MV-4-11 (cell line): ENCODE measurements at regions not wholly inside any gene's neighbourhood (a gene's known extent, or its start where the extent isn't known, plus 50 kb on each side); places are given as distances from the start of the nearest gene placed in this dataset.
"Not testable (repeated sequence)": the region's sequence is repeated elsewhere in the genome, so short reads cannot be mapped to it uniquely, and the experiment has no call there.

Source experiments
- DNase-seq: peaks from one replicate; lab custom pipeline; 2025; lab: John Stamatoyannopoulos, UW

DNA sequence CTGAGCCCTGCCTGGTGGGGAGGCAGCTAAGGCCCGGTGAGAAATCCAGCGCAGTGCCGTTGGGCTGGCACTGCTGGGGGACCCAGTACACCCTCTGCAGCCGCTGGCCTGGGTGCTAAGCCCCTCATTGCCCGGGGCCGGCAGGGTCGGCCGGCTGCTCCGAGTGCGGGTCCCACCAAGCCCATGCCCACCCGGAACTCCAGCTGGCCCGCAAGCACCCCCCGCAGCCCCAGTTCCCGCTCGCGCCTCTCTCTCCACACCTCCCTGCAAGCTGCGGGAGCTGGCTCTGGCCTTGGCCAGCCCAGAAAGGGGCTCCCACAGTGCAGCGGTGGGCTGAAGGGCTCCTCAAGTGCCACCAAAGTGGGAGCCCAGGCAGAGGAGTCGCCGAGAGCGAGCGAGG, 225.1 kb upstream of the ANKH start:
- not testable (repeated sequence) for DNase-seq

DNA sequence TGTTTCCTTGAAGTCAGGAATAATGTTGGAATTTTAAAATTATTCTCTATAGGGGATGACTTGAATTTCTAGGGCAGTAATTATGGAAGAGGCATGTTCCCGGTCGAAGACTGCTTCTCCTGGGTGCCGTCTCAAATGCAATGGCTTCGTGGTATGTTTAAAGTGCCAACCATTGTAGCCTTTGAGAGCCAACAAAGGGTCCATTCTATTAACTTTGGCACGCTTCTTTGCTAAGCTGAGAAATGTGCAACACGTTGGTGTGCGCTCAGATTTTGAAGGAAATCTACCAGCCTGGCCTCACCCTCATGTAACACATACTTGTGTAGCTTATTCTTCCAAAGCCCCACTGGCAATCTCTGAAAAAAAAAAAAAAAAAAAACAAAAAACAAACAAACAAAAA, 221.2 kb upstream of the ANKH start:
- no peak for DNase-seq

DNA sequence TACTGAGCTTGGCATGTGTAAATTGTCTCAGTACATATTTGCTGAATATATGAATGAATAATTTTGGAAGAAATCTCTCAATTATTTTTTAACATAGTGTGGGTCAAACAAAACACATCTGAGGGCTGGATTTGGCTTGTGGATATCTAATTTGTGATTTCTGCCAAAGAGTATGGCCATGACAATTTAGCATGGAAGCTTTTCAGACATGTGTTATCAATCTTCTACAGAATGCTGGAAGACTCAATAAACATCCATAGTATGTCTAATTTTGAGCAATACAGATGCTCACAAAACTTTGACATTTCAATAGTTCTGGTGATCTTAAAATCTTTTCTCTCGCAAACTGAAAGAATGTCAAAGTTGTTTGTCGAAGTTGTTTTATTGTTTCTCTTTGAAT, 214.1 kb upstream of the ANKH start:
- no peak for DNase-seq

DNA sequence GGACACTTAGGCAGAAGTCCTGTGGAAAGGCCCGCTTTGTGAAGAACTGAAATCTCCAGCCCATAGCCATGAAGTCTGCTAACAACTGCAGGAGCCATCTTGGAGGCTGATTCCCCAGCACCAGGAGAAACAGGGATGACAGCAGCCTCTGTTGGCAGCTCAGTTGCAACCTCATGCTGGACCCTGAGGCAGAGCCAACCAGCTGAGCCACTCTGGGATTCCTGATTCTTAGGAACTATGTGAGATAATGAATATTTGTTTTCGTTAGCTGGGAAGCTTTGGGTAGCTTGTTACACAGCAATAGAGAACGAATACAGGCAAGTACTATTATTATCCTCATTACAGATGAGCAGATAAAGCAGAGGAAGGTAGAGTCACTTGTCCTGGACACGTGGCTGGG, 210.5 kb upstream of the ANKH start:
- DNase-seq, result no peak

DNA sequence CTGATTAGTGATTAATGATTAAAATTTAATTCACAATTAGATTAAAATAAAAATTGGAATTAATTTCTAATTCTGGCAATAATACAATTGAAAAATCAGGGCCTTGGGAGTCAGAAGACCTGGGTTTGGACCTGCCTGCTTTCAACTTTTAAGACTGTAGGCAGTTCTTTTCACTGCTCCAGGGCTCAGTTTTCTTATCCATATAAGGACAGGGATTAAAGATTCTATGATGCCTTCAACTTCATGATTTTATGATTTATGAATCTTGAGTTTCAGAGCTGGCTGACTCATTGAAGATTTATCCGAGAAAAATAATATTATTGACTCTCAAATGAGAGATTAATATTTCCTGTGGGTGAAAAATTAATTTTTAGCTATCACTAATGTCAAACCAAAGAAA, 208.6 kb upstream of the ANKH start:
- no peak for DNase-seq

DNA sequence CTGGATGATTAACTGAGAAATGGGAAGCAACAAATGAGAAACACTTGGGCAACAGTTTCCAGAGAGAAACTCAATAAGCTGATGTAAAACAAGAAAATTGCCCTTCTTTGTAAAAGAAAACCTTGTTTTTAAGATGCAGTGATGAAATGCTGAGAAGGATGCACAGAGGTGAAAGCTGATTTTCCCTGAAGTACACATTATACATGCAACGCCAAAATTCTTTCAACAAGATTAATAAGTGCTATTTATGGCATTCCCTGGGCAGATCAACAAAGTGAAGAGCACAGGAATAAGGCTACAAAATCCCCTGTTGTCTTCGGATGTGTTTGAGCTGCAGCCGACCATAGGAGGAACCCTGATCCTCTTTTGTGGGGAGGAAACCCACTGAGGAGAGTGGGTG, 208.0 kb upstream of the ANKH start:
- DNase-seq, result no peak

DNA sequence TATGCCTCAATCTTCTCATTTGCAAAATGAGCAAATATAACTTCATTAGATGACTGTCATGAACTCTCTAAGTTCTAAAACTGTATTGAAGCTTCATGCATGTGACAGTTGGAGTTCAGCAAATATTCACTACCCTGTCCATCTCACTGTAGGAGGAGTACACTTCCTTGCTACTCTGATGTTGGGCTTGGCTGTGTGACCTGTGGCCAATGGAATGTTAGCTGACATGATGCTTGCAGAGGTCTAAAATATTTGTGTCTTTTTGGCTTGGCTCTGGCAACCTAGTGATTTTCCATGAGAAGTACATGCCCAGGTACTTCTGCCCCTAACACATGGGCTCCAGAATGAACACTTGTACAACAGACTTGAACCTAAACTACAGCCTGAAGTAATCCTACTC, 203.1 kb upstream of the ANKH start:
- DNase-seq, result no peak

DNA sequence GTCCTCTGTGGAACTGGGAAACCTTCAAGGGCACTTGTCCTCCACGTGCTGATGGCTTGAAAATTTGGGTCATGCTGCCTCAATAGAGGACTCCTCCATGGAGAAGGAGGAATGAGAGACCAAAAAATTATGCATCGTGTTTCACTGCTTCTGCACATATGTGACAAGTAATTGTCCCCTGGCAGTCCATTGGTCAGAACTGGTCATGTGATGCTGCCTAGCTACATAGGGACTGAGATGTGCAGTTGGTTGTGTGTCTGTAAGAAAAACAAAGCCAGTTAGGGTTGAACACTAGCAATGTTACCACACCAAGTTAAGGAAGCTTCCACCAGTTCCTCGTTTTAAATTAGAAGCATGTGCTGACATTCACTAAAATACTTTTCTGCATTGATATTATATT, 201.9 kb upstream of the ANKH start:
- DNase-seq, result peak; percentile 2

DNA sequence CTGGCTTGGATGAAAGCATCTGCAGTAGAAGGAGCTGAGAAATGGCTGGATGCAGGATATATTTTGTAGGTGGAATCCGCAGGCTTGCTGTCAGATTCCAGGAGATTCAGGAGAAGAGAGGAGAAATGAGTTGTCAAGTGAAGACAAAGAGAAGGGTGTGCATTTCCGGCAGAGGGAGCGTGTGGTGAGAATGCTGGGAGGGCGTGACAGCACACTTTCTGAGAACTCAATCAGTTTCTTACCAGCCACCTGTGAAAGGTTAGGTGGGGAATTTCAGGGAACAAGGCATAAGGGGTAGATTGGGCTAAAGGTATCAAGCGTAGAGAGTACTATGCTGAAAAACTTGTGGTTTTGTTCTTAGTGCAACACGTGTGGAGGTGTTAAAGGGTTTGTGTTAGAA, 199.3 kb upstream of the ANKH start:
- no peak for DNase-seq

DNA sequence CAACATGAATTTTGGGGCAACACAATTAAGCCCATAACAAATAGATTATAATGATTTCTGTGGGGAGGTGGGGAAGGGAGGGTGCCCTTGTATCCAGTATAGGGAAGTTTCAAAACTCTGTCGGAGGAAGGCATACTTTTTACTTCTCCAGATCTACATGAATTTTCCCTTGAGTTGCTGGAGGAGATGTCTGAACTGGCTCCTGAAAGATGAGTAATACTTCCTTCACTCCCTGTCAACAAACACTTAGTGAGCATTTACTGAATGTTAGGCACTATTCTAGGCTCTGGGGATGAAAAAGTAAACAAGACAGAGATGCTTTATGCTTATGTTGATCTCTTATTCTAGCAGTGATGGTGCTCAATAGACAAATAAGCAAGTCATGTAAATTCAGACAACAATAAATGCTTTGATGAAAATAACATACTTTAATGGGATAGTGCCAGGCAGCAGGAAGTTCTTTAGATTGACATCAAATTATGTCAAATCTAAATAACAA, 197.9 kb upstream of the ANKH start:
- no peak for DNase-seq

DNA sequence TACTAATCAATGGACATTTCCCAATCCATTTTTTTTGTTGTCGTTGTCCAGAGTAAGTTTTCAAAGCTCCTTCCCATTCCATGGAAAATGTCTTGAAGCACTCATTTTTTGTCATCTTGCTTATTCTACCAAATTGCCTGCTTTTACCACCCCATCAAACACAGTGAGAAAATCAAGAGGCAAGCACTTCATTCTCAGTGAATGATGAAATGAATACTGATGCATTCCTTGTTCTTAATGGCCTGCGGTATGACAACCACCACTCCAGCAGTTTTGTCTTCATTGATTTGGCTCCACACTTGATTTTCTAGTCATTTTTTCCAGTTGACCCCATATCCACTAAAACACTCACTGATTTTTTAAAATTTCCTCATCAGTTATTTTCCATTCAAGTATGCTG, 193.5 kb upstream of the ANKH start:
- DNase-seq, result no peak

DNA sequence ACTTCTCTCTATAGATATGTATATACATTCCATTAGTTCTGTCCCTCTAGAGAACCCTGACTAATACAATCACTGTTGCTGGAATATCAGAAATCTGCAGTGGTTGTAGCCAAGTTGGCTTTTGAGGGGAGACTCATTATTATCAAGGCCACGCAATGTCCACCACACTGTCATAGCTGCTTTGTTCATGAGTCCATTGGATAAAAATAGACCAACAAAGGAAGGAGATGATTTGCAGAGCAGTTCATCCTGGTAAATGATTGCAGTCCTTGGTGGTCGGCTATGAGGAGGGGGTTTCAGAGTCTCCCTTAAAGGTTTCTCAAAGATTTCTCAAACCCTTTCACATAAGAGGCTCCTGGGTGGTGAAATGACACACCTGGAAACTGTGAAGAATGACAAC, 192.8 kb upstream of the ANKH start:
- DNase-seq, result no peak

DNA sequence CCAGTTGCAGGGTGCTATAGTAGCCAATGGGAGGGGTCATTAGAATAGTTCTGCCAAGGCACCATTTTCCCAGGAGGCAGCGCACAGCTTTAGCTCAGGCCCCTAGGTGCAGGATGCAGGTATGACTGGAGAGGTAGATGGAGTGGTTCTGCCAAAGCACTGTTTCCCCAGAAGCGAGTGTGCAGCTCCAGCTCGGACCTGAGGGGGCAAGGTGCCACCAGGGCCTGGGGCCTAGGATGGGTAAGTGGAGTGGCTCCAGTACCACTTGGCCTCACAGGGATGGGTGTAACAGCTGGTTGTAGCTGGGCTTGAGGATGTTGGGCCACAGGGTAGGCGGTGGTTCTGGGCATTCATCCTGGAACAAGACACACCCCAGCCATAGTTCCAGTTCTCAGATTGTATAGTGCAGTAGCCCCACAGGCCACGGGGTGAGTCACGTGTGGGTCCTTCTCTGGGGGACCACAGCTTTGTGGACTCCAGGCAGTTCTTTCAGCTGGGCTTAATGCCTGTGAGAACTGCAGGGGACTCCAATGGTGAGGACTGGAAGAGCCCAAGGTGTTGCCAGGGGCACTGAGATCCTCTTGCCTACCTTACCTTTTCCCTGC, 185.5 kb upstream of the ANKH start:
- DNase-seq, result no peak

DNA sequence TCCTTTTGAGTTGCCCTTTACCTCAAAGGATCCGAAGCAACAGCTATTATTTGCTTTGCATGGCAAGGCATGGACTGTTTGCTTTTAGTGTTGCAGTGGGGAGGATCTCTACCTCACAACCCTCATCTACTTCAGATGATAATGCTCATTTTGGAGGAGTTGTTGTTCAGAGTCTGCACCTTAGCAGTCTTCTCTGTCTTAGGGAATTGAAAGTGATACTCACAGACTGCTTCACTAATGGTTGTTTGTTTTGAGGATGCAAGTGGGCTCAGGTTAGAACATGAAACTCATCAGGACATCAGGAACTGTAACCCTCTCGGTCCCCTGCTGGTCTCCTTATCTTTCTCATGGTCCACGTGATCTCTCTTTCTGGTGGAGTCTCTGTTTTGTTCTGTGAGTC, 172.9 kb upstream of the ANKH start:
- no peak for DNase-seq

DNA sequence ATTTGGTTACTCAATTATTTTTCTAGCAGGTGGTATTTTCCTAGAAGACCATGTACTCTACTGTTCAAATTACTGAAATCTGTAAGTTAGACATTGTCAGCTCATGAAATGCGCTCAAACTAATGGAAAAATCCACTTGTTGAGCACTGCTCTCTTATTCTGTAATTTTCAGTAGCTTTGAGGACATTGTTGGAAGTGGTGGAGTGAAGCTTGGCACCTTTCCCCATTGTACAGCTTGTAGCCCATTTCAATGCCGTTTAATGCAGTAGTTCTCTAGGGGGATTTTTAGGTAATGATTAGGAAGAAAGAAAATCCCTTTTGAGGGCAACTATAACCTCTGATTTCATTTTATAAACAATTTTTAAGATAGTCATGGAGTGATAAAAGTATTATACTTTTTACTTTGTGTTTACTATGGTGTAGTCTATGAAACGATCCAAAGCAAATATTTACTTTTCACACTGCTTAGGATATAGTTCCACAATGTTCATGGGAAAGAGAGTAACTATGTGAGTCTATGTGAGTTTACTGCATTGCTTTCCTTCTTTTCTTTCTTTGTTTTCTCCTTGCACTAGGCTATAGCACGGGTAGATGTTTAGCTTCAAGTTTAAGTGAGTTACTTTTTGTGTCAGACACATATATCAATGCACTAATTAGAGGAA, 165.8 kb upstream of the ANKH start:
- no peak for DNase-seq

DNA sequence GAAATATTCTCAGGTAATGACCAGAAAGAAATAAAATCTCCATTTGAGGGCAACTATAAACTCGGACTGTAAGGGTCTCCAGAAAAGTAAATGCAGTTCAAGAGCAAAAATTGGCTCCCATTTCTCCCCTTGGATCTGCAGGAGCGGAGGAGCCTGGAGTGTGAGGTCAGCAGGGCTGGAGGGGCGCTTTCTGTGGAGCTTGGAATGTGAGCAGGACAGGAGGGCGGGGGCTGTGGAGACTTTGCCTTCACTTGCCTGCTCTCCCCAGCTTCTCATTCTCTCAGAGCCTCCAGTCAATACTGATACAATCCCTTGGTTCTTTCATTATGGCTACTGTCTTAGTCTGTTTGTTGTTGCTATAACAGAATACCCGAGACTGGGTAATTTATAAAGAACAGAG, 162.8 kb upstream of the ANKH start:
- no peak for DNase-seq

DNA sequence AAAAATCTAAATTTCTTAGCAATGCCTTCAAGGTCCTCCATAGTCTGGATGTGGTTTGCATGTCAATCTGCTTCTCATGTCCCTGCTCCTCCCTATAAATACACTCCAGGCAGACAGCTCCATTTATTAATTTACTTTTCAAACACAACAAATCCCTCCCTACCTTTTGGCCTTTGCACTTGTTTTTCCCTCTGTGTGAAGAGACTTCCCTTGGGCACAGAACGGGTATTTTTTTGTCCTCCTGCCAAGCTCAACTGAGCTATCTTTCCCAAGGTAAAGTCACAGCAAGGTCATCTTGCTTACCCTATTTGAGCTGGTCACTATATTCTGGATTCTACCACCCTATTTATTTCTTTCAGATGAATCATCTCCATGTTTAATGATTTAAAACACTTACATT, 159.6 kb upstream of the ANKH start:
- no peak for DNase-seq

DNA sequence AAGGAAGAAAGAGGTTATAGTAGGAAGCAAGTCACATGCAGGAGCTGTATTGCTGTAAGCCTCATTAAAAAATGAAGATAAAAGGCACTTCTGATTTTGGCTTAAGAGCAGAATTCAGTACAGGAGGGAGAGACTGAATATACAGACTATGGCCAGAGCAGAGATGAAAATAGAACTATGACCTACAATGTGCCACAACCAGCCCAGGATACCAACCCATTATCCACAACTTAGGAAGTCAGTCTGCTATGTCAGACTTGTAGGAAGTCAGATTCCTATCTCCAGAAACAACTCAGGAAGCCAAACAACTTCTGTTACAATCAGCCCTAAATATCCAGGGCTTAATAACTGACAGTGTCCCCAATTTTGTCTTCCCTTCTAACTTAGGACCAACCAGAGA, 156.2 kb upstream of the ANKH start:
- DNase-seq, result no peak

DNA sequence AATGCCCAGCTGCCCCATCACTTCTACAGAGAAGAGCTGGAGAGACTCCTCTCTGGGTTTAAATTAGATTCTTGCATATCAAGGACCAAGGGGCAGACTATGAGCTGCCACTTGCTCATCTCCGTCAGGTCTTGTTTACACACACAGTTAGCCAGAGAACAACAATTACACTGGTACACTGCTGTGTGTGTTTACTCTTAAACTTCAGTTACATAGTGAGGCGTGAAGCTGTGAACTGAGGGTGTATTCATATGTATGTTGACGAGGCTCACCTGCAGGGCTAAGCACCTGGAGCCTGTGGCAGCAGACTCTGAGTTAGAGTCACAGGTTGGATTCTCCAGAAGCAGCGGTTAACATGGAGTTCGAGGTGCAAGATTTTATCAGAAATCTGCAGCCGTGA, 155.4 kb upstream of the ANKH start:
- DNase-seq, result no peak

DNA sequence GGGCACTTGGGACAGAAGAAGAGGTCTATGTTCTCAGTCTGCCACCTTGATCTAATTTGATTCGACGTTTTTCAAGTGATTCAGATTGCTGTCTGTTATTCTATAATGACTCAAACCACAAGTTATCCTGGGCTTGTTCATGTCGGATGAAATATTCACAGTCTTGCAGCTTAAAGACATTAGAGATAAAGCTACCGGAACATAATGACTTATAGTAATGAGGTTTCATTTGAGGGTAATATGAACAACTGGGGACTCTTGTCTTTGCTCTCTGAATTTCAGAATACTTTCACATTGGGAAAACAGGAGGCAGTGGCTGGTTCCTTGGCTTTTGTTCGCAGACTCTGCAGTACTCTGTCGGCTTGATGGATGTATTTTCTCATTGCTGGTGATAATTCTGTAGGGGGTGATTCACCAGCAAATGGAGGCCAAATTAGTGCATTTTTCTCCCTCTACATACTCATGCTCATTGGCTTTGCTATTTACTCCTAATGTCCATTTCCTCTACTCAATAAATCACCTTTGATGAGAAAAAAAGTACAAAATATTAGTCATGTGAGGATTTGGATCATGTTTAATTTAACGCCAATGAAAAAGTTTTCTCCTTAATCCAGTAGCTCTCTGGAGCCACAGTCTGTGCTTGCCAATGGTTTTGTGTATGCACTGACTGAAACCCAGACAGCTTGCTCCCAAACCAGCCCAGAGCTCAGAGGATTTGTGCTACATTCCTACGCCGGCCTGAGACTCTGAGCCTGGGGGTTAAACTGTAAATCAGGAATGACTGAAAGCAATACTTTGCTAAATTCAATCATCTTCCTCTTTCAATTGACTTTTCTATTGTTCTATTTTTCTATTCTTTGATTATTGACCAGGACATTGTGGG, 154.7 kb upstream of the ANKH start:
- no peak for DNase-seq

DNA sequence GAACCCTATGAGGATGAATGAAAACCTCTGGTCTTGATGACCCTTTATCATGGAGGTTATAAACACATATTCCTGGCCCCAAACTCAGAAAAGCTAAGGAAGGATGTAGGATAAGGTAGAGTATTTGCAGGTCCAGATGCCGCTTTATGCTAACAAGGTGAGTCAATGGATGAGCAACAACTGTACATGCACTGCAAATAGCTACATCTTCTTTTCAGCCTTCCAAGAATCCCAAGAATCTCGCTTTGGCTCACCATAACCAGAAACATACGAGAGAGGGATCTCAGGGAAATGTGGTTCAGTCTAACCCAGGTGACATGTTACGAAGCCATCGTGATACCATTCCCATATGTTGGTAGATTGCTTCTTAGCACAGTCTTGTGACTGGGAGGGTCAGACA, 152.3 kb upstream of the ANKH start:
- no peak for DNase-seq

DNA sequence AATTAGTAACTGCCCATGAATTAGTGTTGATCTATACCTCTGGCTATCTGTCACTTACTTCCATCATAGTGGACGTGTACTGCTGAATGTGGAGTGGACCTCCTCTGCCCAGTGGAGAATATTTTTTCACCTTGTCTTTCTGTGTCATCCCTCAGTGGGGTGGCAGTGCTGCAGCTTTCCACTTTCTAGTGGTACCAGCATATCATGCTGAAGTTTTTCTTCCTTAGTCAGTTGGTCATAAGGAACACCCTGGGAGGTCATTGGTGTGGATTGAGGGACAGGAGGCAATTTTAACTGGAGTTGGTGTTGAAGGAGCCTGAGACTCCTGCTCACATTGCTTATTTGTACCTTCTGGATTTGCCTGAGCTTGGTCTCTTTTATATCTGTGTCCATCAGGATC, 151.7 kb upstream of the ANKH start:
- DNase-seq, result no peak
